Stomach (tissue), 4 donors: ENCODE measurements at regions not wholly inside any gene's neighbourhood (a gene's known extent, or its start where the extent isn't known, plus 50 kb on each side); places are given as distances from the start of the nearest gene placed in this dataset.
"Not testable (repeated sequence)": the region's sequence is repeated elsewhere in the genome, so short reads cannot be mapped to it uniquely, and the experiment has no call there.

Experiments
- EP300 ChIP-seq: sonication (generic); formaldehyde crosslinking; IDR thresholded peaks from one replicate; pipeline ENCODE4 v1.6.1; 2017; ENCODE audit warnings: antibody characterized with exemption
- POLR2A ChIP-seq, 4 donors: fragments of 450-650 bp; IDR thresholded peaks; one replicate each; pipeline ENCODE4 v1.6.1; 2016; ENCODE audit warnings: antibody characterized with exemption in 4 of 4, control low read depth in 2 of 4, mild to moderate bottlenecking in 1 of 4, moderate library complexity in 1 of 4
- TF ChIP-seq, protein P1 (sequence below), 7 experiments: fragments of 450-650 bp in 4 of 7; fragments of 200-600 bp in 3 of 7; sonication (generic) in 3 of 7; IDR thresholded peaks; one replicate each; pipeline ENCODE4 v1.5.1; 2016 to 2019; ENCODE audit warnings: antibody characterized with exemption in 7 of 7, control low read depth in 2 of 7, mild to moderate bottlenecking in 1 of 7

- TF ChIP-seq, protein P1, sequence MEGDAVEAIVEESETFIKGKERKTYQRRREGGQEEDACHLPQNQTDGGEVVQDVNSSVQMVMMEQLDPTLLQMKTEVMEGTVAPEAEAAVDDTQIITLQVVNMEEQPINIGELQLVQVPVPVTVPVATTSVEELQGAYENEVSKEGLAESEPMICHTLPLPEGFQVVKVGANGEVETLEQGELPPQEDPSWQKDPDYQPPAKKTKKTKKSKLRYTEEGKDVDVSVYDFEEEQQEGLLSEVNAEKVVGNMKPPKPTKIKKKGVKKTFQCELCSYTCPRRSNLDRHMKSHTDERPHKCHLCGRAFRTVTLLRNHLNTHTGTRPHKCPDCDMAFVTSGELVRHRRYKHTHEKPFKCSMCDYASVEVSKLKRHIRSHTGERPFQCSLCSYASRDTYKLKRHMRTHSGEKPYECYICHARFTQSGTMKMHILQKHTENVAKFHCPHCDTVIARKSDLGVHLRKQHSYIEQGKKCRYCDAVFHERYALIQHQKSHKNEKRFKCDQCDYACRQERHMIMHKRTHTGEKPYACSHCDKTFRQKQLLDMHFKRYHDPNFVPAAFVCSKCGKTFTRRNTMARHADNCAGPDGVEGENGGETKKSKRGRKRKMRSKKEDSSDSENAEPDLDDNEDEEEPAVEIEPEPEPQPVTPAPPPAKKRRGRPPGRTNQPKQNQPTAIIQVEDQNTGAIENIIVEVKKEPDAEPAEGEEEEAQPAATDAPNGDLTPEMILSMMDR (IDR thresholded peaks at IDR 0.05), result not testable (repeated sequence)
- not testable (repeated sequence) for TF ChIP-seq POLR2A (IDR thresholded peaks at IDR 0.05); EP300
Measured at GRCh38 chr7:32814779-32815178, 76.8 kb downstream of the KBTBD2 start.
